ENCODE measurements at regions not wholly inside any gene's neighbourhood (a gene's known extent, or its start where the extent isn't known, plus 50 kb on each side); places are given as distances from the start of the nearest gene placed in this dataset.

GRCh38 chr2:78127424-78127823 is 605.2 kb upstream of the LRRTM4 start:
- Histone ChIP-seq H3K36me3 (no peaks in the 10 kb centered on the region), H3K27me3 (replicated peaks; ENCODE audit: insufficient read depth) (no peaks in the 10 kb centered on the region), H3K9me3 (no peaks in the 10 kb centered on the region), H3K27ac (no peak overlapping the region), H3K4me3 (no peak overlapping the region), H3K4me1 (ENCODE audit: control insufficient read depth in 1 of 2, low read depth in 2 of 2) (no peaks in the 10 kb centered on the region)
- DNase-seq (ENCODE audit: low spot score), result no peak
- no peak for TF ChIP-seq CTCF (IDR thresholded peaks at IDR 0.05)
- no peak for ATAC-seq (ENCODE audit: insufficient number of reproducible peaks, low FRiP score, low read depth)

DNA sequence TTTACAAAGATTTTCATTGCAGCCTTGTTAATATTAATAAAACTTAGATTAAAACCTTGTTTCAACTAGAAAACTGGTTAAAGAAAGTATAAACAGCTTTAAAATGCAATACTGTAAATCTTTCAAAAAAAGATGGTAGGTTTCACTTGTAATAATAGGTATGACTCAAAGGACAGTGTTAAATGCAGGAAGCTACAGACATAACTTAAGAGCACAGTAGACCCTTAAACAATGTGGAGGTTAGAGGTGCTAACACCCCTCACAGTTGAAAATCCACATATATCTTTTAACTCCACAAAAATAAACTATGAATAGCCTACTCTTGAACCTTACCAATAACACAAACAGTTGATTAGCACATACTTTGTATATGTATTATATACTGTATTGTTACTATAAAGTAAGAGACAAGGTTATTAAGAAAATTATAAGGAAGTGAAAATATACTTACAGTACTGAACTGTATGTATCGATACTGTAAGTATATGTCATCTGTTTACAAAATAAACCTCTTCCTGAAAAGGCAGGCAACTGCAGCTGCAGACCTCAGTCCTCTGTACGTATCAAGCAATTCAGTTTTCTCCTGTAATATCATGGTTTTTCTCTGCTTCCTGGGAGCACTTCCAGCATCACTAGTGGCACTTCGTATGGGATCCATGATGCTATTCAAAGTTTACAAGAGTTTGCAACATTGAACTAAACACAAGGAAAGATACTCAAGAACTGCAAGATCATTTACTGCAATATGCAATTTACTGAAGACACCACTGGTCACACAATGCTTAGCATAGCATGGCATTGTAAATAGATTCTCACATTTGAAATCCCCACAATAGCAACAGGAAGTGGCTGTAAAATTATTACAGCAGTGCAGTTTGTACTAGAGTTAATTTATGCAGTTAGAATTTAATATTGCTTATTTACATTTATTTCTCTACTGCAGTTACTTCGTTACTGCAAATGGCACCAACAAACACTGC is 610.5 kb upstream of the LRRTM4 start:
- Histone ChIP-seq H3K27me3 (replicated peaks; ENCODE audit: insufficient read depth) (no peaks in the 10 kb centered on the region), H3K36me3 (no peaks in the 10 kb centered on the region), H3K9me3 (no peaks in the 10 kb centered on the region), H3K4me1 (ENCODE audit: control insufficient read depth in 1 of 2, low read depth in 2 of 2) (no peaks in the 10 kb centered on the region), H3K27ac (no peak overlapping the region), H3K4me3 (no peak overlapping the region)
- ATAC-seq (ENCODE audit: insufficient number of reproducible peaks, low FRiP score, low read depth) (no peak), DNase-seq (ENCODE audit: low spot score) (no peak)
- TF ChIP-seq CTCF (IDR thresholded peaks at IDR 0.05), result no peak

- ATAC-seq (ENCODE audit: insufficient number of reproducible peaks, low FRiP score, low read depth), result no peak
- no peak for DNase-seq (ENCODE audit: low spot score)
- no peak for TF ChIP-seq CTCF (IDR thresholded peaks at IDR 0.05)
Measured at GRCh38 chr2:78145395-78145996, 623.3 kb upstream of the LRRTM4 start.

GRCh38 chr2:78145997-78146722 is 624.0 kb upstream of the LRRTM4 start:
- no peak for DNase-seq (ENCODE audit: low spot score)
- ATAC-seq (ENCODE audit: insufficient number of reproducible peaks, low FRiP score, low read depth), result no peak
- TF ChIP-seq CTCF (IDR thresholded peaks at IDR 0.05), result no peak
- H3K9me3 ChIP-seq, result no peaks in the 10 kb centered on the region
- no peaks in the 10 kb centered on the region for H3K4me1 ChIP-seq (ENCODE audit: control insufficient read depth in 1 of 2, low read depth in 2 of 2)
- H3K36me3 ChIP-seq, result no peaks in the 10 kb centered on the region
- no peak overlapping the region for H3K27ac ChIP-seq
- H3K4me3 ChIP-seq, result no peak overlapping the region
- H3K27me3 ChIP-seq (replicated peaks; ENCODE audit: insufficient read depth), result no peaks in the 10 kb centered on the region

More at GRCh38 chr2:78145395-78145996, 623.3 kb upstream of the LRRTM4 start:
- H3K4me1 ChIP-seq (ENCODE audit: control insufficient read depth in 1 of 2, low read depth in 2 of 2), result no peaks in the 10 kb centered on the region
- no peaks in the 10 kb centered on the region for H3K9me3 ChIP-seq
- no peak overlapping the region for H3K4me3 ChIP-seq
- no peak overlapping the region for H3K27ac ChIP-seq
- H3K27me3 ChIP-seq (replicated peaks; ENCODE audit: insufficient read depth), result no peaks in the 10 kb centered on the region
- no peaks in the 10 kb centered on the region for H3K36me3 ChIP-seq

- H3K27me3 ChIP-seq (replicated peaks; ENCODE audit: insufficient read depth), result no peaks in the 10 kb centered on the region
- no peaks in the 10 kb centered on the region for H3K4me1 ChIP-seq (ENCODE audit: control insufficient read depth in 1 of 2, low read depth in 2 of 2)
- no peak overlapping the region for H3K27ac ChIP-seq
- ATAC-seq (ENCODE audit: insufficient number of reproducible peaks, low FRiP score, low read depth) (no peak), DNase-seq (ENCODE audit: low spot score) (no peak)
- no peak overlapping the region for H3K4me3 ChIP-seq
- TF ChIP-seq CTCF (IDR thresholded peaks at IDR 0.05), result no peak
- no peaks in the 10 kb centered on the region for H3K36me3 ChIP-seq
- no peaks in the 10 kb centered on the region for H3K9me3 ChIP-seq
Measured at GRCh38 chr2:78147466-78147865, 625.3 kb upstream of the LRRTM4 start.
